ENCODE measurements at regions not wholly inside any gene's neighbourhood (a gene's known extent, or its start where the extent isn't known, plus 50 kb on each side); places are given as distances from the start of the nearest gene placed in this dataset.
"Not testable (repeated sequence)": the region's sequence is repeated elsewhere in the genome, so short reads cannot be mapped to it uniquely, and the experiment has no call there.

DNA sequence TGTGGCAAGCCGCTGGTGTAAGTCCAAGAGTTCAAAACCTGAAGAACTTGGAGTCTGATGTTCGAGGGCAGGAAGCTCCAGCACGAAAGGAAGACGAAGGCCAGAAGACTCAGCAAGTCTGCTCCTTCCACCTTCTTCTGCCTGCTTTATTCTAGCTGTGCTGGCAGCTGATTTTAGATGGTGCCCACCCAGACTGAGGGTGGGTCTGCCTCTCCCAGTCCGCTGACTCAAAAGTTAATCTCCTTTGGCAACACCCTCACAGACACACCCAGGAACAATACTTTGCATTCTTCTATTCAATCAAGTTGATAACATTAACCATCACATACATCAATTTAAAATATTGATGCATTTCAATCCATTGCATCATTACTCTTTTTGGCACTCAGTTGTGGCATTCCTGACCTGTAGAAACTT is 373.1 kb downstream of the CDH10 start:
- not testable (repeated sequence) for TF ChIP-seq CTCF (conservative IDR thresholded peaks at IDR 0.05 in 1 of 2, IDR thresholded peaks at IDR 0.05 in 1 of 2; ENCODE audit: extremely low read depth in 1 of 2, insufficient read depth in 1 of 2, low read depth in 1 of 2, low read length in 2 of 2); EZH2 (IDR thresholded peaks at IDR 0.05; ENCODE audit: borderline replicate concordance, low read length)

Measured in mammary epithelial cell (primary cell).